ENCODE measurements at regions not wholly inside any gene's neighbourhood (a gene's known extent, or its start where the extent isn't known, plus 50 kb on each side); places are given as distances from the start of the nearest gene placed in this dataset.

- no peak for DNase-seq
Measured at GRCh38 chr10:105702211-105702610, 1061.1 kb downstream of the SORCS3 start.

GRCh38 chr10:105700218-105700617 lies 1059.1 kb downstream of the SORCS3 start:
- DNase-seq: no peak

GRCh38 chr10:105699504-105699903 lies 1058.4 kb downstream of the SORCS3 start:
- no peak for DNase-seq

- no peak for DNase-seq
Measured at GRCh38 chr10:105698592-105698991, 1057.5 kb downstream of the SORCS3 start.

GRCh38 chr10:105697290-105697780 lies 1056.2 kb downstream of the SORCS3 start:
- DNase-seq: no peak

- DNase-seq: no peak
Measured at GRCh38 chr10:105691811-105692210, 1050.7 kb downstream of the SORCS3 start.

- DNase-seq: no peak
Measured at GRCh38 chr10:105682911-105683310, 1041.8 kb downstream of the SORCS3 start.

- DNase-seq: no peak
Measured at GRCh38 chr10:105681051-105681450, 1040.0 kb downstream of the SORCS3 start.

- no peak for DNase-seq
Measured at GRCh38 chr10:105679781-105680180, 1038.7 kb downstream of the SORCS3 start.

GRCh38 chr10:105675333-105675732 lies 1034.2 kb downstream of the SORCS3 start:
- no peak for DNase-seq

GRCh38 chr10:105674448-105674847 lies 1033.4 kb downstream of the SORCS3 start:
- DNase-seq: no peak

GRCh38 chr10:105658696-105659095 lies 1017.6 kb downstream of the SORCS3 start:
- no peak for DNase-seq

- no peak for DNase-seq
Measured at GRCh38 chr10:105656856-105657255, 1015.8 kb downstream of the SORCS3 start.

- no peak for DNase-seq
Measured at GRCh38 chr10:105650306-105650705, 1009.2 kb downstream of the SORCS3 start.

GRCh38 chr10:105647354-105647753 lies 1006.3 kb downstream of the SORCS3 start:
- no peak for DNase-seq

GRCh38 chr10:105644978-105645377 lies 1003.9 kb downstream of the SORCS3 start:
- DNase-seq: no peak

- no peak for DNase-seq
Measured at GRCh38 chr10:105644559-105644958, 1003.5 kb downstream of the SORCS3 start.

GRCh38 chr10:105644091-105644490 lies 1003.0 kb downstream of the SORCS3 start:
- no peak for DNase-seq

GRCh38 chr10:105643660-105644059 lies 1002.6 kb downstream of the SORCS3 start:
- DNase-seq: no peak

GRCh38 chr10:105634281-105634680 lies 993.2 kb downstream of the SORCS3 start:
- DNase-seq: no peak

GRCh38 chr10:105615715-105616365 lies 974.8 kb downstream of the SORCS3 start:
- no peak for DNase-seq

GRCh38 chr10:105611244-105611798 lies 970.2 kb downstream of the SORCS3 start:
- DNase-seq: no peak

GRCh38 chr10:105609451-105609850 lies 968.4 kb downstream of the SORCS3 start:
- no peak for DNase-seq

GRCh38 chr10:105605918-105606317 lies 964.8 kb downstream of the SORCS3 start:
- no peak for DNase-seq

- DNase-seq: no peak
Measured at GRCh38 chr10:105605104-105605503, 964.0 kb downstream of the SORCS3 start.
